A673 (cell line): ENCODE measurements at regions not wholly inside any gene's neighbourhood (a gene's known extent, or its start where the extent isn't known, plus 50 kb on each side); places are given as distances from the start of the nearest gene placed in this dataset.

ENCODE experiments used
- EZH2 ChIP-seq: fragments of 200-600 bp; sonication (generic); IDR thresholded peaks from 2 replicates; pipeline ENCODE4 v1.6.1; 2017; ENCODE audit warnings: borderline replicate concordance, low read depth, mild to moderate bottlenecking, mixed read lengths, antibody characterized with exemption, low read length; ENCODE audit not compliant: poor library complexity, severe bottlenecking
- TF ChIP-seq, protein P1 (sequence below): fragments of 300-800, 200-600 bp; sonication (generic); conservative IDR thresholded peaks from 2 replicates; pipeline ENCODE4 v1.5.1; 2017; ENCODE audit warnings: low read depth, mild to moderate bottlenecking, antibody characterized with exemption, low read length, moderate library complexity, mixed read lengths

DNA sequence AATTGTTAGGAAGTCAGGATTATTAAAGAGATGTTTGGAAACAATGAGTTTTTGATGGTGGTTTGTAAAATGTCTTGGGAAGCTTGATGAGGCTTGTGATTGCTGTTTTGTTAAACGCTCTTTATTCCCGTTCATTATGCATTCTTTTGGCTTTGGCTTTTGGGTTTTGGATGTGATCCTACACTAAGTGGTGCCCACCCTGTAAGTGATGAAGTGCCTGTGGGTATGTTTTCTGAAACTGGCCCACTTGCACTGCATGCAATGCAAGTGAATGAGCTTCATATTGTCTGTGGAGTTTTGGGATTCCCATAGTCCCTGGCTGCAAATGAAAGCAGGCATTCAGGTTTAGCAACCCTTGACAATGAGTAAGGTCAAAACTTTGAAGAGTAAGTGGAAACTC lies 1035.5 kb upstream of the WWC1 start:
- TF ChIP-seq, protein P1, sequence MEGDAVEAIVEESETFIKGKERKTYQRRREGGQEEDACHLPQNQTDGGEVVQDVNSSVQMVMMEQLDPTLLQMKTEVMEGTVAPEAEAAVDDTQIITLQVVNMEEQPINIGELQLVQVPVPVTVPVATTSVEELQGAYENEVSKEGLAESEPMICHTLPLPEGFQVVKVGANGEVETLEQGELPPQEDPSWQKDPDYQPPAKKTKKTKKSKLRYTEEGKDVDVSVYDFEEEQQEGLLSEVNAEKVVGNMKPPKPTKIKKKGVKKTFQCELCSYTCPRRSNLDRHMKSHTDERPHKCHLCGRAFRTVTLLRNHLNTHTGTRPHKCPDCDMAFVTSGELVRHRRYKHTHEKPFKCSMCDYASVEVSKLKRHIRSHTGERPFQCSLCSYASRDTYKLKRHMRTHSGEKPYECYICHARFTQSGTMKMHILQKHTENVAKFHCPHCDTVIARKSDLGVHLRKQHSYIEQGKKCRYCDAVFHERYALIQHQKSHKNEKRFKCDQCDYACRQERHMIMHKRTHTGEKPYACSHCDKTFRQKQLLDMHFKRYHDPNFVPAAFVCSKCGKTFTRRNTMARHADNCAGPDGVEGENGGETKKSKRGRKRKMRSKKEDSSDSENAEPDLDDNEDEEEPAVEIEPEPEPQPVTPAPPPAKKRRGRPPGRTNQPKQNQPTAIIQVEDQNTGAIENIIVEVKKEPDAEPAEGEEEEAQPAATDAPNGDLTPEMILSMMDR = no peak
- no peak for TF ChIP-seq EZH2
